ENCODE measurements at regions not wholly inside any gene's neighbourhood (a gene's known extent, or its start where the extent isn't known, plus 50 kb on each side); places are given as distances from the start of the nearest gene placed in this dataset.
"Not testable (repeated sequence)": the region's sequence is repeated elsewhere in the genome, so short reads cannot be mapped to it uniquely, and the experiment has no call there.

DNA sequence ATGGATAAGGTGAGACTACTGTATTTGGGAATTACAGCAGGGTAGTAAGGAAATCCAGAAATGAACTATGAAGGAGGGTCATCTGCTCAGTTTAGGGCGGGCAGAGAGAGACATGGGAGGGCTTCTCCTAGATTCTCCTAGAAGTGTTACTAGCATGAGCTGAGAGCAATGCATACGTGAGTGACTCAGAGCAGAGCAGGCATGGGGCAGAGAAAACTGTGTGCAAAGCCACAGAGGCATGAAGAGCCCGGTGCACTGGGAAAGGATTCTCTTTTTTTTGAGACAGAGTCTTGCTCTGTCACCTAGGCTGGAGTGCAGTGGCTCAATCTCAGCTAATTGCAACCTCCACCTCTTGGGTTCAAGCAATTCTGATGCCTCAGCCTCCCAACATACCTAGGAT is 116.2 kb downstream of the SOCS6 start:
- ChIA-PET CTCF (no interaction called here), POLR2A (no interaction called here)
- TF ChIP-seq, protein P1, sequence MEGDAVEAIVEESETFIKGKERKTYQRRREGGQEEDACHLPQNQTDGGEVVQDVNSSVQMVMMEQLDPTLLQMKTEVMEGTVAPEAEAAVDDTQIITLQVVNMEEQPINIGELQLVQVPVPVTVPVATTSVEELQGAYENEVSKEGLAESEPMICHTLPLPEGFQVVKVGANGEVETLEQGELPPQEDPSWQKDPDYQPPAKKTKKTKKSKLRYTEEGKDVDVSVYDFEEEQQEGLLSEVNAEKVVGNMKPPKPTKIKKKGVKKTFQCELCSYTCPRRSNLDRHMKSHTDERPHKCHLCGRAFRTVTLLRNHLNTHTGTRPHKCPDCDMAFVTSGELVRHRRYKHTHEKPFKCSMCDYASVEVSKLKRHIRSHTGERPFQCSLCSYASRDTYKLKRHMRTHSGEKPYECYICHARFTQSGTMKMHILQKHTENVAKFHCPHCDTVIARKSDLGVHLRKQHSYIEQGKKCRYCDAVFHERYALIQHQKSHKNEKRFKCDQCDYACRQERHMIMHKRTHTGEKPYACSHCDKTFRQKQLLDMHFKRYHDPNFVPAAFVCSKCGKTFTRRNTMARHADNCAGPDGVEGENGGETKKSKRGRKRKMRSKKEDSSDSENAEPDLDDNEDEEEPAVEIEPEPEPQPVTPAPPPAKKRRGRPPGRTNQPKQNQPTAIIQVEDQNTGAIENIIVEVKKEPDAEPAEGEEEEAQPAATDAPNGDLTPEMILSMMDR (IDR thresholded peaks at IDR 0.05; ENCODE audit: unreplicated experiment): no peak
- Mint-ChIP-seq H3K9me3 (ENCODE audit: unreplicated experiment) (no peaks in the 10 kb centered on the region), H3K27me3 (ENCODE audit: insufficient read depth, unreplicated experiment) (no peaks in the 10 kb centered on the region), H3K4me3 (ENCODE audit: unreplicated experiment) (no peak overlapping the region), H3K4me1 (ENCODE audit: insufficient read depth, unreplicated experiment) (no peaks in the 10 kb centered on the region), H3K27ac (ENCODE audit: low read depth, unreplicated experiment) (no peak overlapping the region), H3K36me3 (ENCODE audit: insufficient read depth, unreplicated experiment) (no peaks in the 10 kb centered on the region)
- intact Hi-C loops (cut with micrococcal nuclease): no loop called here
- BruUV-seq (replicated peaks): no TSS peak
- no peak for DNase-seq (ENCODE audit: unreplicated experiment)

DNA sequence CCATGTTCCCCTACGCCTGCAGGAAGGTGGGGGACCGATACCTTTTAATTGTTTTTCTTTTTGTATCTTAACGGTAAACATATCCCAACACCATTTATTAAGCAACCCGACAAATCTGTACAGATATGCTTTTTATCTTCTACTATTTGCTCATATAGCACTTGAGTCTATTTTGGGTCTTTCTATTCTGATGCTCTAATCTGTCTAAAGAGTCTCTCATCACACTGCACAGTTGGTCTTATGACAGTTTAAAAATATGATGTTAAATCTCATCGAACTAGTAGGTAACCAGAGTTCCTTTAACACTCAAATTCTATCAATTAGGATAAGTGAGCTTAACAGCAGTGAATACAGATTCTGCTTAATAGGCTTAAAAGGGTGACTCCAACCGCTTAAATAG is 111.6 kb downstream of the SOCS6 start:
- Mint-ChIP-seq H3K4me1 (ENCODE audit: insufficient read depth, unreplicated experiment) (peaks cover 8% of the 10 kb centered on the region), H3K27ac (ENCODE audit: low read depth, unreplicated experiment) (no peak overlapping the region), H3K36me3 (ENCODE audit: insufficient read depth, unreplicated experiment) (no peaks in the 10 kb centered on the region), H3K27me3 (ENCODE audit: insufficient read depth, unreplicated experiment) (no peaks in the 10 kb centered on the region), H3K4me3 (ENCODE audit: unreplicated experiment) (no peak overlapping the region), H3K9me3 (ENCODE audit: unreplicated experiment) (no peaks in the 10 kb centered on the region)
- no TSS peak for BruUV-seq (replicated peaks)
- CTCF ChIA-PET: interaction anchor here (0.8 kb wide), 1 partner anchor 99 kb away, joined by 3 read pairs; no protein-coding TSS in a partner anchor
- POLR2A ChIA-PET: no interaction called here
- DNase-seq (ENCODE audit: unreplicated experiment): no peak
- TF ChIP-seq, protein P1 (IDR thresholded peaks at IDR 0.05; ENCODE audit: unreplicated experiment): no peak
- intact Hi-C loops (cut with micrococcal nuclease): no loop called here

DNA sequence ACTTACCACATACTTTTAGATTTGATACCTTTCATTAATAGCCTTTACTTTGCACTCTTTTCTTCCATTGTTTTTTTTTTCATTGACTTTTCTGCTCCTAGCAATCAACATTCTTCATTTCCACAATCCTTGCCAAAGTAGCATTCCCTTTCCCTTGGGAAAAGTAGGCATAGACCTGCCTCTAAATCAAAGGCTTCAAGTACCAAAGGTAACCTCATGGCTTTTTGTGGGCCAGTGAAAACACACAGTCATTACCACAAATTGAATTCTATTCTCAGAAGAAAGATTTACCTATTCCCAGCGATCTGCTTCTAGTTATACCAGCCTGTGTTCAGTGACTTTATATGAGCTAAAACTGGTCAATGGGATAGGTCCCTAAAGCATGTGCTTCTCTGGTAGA is 109.2 kb downstream of the SOCS6 start:
- intact Hi-C loops (cut with micrococcal nuclease): no loop called here
- Mint-ChIP-seq H3K9me3 (ENCODE audit: unreplicated experiment) (no peaks in the 10 kb centered on the region), H3K36me3 (ENCODE audit: insufficient read depth, unreplicated experiment) (no peaks in the 10 kb centered on the region), H3K27me3 (ENCODE audit: insufficient read depth, unreplicated experiment) (no peaks in the 10 kb centered on the region), H3K27ac (ENCODE audit: low read depth, unreplicated experiment) (no peak overlapping the region), H3K4me3 (ENCODE audit: unreplicated experiment) (no peak overlapping the region), H3K4me1 (ENCODE audit: insufficient read depth, unreplicated experiment) (peaks cover 8% of the 10 kb centered on the region)
- TF ChIP-seq, protein P1 (IDR thresholded peaks at IDR 0.05; ENCODE audit: unreplicated experiment): no peak
- no peak for DNase-seq (ENCODE audit: unreplicated experiment)
- ChIA-PET CTCF (interaction anchor here (0.7 kb wide), 1 partner anchor 787 kb away, joined by 3 read pairs; no protein-coding TSS in a partner anchor), POLR2A (interaction anchor here (0.7 to 1.4 kb wide), 3 partner anchors 10 to 97 kb away, joined by 3 to 4 read pairs (median 3); no protein-coding TSS in a partner anchor)
- BruUV-seq (replicated peaks): no TSS peak

DNA sequence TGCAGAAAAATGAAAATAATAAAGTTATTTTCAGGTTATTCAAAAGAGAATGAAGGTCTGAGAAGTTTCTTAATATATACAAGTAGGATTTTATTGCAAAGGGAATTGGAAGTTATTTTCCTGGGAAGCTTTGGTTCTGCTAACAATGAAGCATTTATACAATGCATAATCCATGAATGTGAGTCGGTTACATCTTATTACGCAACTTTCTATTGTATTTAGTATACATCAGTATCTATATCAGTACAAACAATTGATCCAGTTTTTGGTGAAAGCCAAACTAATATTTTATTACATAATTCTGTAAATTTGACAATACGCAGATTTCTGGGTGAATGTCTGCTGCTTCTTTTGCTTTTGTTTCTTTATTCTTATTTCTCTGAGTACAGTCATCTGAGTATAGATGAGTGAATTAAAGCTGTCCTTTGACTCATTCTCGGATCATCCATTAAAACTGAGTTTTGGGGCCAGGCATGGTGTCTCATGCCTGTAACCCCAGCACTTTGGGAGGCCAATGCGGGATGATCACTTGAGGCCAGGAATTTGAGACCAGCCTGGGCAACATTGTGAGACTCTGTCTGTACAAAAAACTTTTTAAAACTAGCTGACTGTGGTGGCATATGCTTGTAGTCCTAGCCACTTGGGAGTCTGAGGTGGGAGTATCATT is 108.5 kb downstream of the SOCS6 start:
- CTCF ChIA-PET: interaction anchor here (0.7 kb wide), 2 partner anchors 9 to 786 kb away, joined by 3 read pairs; no protein-coding TSS in a partner anchor
- H3K4me3 Mint-ChIP-seq (ENCODE audit: unreplicated experiment): no peak overlapping the region
- no peaks in the 10 kb centered on the region for H3K27me3 Mint-ChIP-seq (ENCODE audit: insufficient read depth, unreplicated experiment)
- TF ChIP-seq, protein P1 (IDR thresholded peaks at IDR 0.05; ENCODE audit: unreplicated experiment): no peak
- no peaks in the 10 kb centered on the region for H3K9me3 Mint-ChIP-seq (ENCODE audit: unreplicated experiment)
- BruUV-seq (replicated peaks): no TSS peak
- no peaks in the 10 kb centered on the region for H3K36me3 Mint-ChIP-seq (ENCODE audit: insufficient read depth, unreplicated experiment)
- DNase-seq (ENCODE audit: unreplicated experiment): no peak
- intact Hi-C loops (cut with micrococcal nuclease): no loop called here
- POLR2A ChIA-PET: interaction anchor here (0.7 to 1.4 kb wide), 3 partner anchors 10 to 97 kb away, joined by 3 to 4 read pairs (median 3); no protein-coding TSS in a partner anchor
- H3K27ac Mint-ChIP-seq (ENCODE audit: low read depth, unreplicated experiment): no peak overlapping the region
- peaks cover 8% of the 10 kb centered on the region for H3K4me1 Mint-ChIP-seq (ENCODE audit: insufficient read depth, unreplicated experiment)

DNA sequence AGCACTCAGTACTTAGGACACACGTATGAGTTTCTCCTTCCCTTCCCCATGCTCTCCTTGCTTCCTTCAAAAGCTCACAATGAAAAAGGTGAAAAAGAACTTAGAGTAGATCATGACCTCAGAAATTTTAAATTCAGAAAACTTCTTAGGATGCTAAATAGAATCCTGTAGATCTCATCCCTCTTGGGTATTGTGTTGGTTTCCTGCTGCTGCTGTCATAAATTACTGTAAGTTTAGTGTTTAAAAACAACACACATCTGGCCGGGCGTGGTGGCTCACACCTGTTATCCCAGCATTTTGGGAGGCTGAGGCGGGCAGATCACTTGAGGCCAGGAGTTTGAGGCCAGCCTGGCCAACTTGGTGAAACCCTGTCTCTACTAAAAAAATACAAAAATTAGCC is 106.9 kb downstream of the SOCS6 start:
- H3K36me3 Mint-ChIP-seq (ENCODE audit: insufficient read depth, unreplicated experiment); H3K27me3 Mint-ChIP-seq (ENCODE audit: insufficient read depth, unreplicated experiment); POLR2A ChIA-PET; H3K4me3 Mint-ChIP-seq (ENCODE audit: unreplicated experiment); H3K9me3 Mint-ChIP-seq (ENCODE audit: unreplicated experiment); DNase-seq (ENCODE audit: unreplicated experiment); H3K4me1 Mint-ChIP-seq (ENCODE audit: insufficient read depth, unreplicated experiment); BruUV-seq (replicated peaks); intact Hi-C loops (cut with micrococcal nuclease); H3K27ac Mint-ChIP-seq (ENCODE audit: low read depth, unreplicated experiment): not testable (repeated sequence)
- CTCF ChIA-PET: interaction anchor here (0.7 to 1.1 kb wide), 2 partner anchors 11 to 201 kb away, joined by 3 read pairs; no protein-coding TSS in a partner anchor

All from MCF 10A (cell line).